ENCODE measurements at regions not wholly inside any gene's neighbourhood (a gene's known extent, or its start where the extent isn't known, plus 50 kb on each side); places are given as distances from the start of the nearest gene placed in this dataset.

GRCh38 chrX:21056622-21057021 is 317.6 kb upstream of the CNKSR2 start:
- DNase-seq = no peak

- no peak for DNase-seq
Measured at GRCh38 chrX:21047034-21047455, 327.2 kb upstream of the CNKSR2 start.

DNA sequence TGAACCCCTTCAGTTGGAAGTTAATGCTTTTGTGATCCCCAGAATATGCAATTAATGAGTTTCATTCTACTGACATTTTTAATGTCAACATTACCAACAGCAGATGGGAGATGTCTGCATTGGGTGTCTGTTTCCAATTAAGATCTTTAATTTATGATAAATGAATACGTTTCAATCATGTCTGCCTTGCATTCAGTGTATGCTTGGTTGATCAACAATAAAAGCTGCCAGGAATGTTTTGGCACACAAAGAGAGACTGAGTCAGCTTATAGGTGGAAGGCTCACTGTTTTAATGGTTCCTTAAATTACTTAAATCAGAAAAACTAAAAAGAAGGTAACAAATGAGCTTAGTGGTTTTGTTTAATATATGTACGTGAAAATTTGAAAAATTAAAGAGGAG is 359.9 kb upstream of the CNKSR2 start:
- DNase-seq = no peak

- no peak for DNase-seq
Measured at GRCh38 chrX:21004835-21005234, 369.4 kb upstream of the CNKSR2 start.

GRCh38 chrX:20995829-20996228 is 378.4 kb upstream of the CNKSR2 start:
- DNase-seq = no peak

GRCh38 chrX:20989361-20989760 is 384.9 kb upstream of the CNKSR2 start:
- no peak for DNase-seq

DNA sequence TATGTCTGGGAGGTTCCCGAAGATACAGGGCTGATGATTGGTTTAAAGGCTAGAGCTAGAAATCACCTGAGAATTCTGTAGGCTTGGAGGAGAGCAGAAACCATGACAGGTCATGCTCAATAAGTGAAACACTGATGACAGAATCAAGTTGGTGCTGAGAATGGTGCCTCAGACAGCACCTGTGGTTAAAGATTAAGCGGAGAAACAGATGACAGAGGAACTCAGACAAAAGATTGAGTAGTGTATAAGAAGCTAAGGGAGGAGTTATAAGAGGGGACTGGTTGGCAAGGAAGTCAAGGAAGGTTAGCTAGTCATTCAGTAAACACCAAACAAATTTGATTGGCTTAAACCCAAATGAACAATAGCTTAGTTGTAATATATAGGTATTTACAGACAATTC is 385.4 kb upstream of the CNKSR2 start:
- DNase-seq = no peak

- DNase-seq = no peak
Measured at GRCh38 chrX:20988118-20988517, 386.1 kb upstream of the CNKSR2 start.

DNA sequence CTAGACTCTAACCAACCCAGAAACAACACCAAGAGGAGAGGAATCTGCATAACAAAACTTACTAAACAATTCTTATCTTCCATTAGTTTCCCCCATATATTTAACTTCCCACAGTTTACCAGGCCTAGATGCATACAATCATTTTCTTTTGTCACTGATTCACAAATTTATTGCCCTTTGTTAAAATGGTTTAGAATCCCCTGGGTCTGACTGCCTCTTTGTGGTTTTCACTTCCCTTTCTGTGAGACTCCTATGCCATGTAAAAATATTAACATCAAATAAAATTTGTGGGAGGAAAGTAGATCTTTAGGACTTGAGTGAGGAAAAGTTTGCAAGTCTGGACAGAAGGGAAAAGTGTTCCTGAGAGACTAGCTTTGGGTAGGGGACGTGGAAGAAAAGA is 393.8 kb upstream of the CNKSR2 start:
- DNase-seq = no peak

DNA sequence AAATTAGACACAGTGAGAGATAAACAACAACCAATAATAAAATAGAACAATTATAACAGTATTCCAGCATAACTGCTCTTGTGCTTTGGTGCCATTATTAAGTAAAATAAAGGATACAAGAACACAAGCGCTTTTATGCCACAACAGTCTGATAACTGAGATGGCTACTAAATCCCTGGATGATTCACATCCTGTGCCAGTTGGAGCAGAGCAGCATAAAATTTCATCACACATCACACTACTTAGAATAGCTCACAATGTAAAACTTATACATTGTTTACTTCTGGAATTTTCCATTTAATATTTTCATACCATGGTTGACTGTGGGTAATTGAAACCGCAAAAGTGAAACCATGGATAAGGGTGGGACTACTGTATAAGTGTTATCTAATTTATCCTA is 399.9 kb upstream of the CNKSR2 start:
- no peak for DNase-seq

GRCh38 chrX:20973038-20973437 is 401.2 kb upstream of the CNKSR2 start:
- no peak for DNase-seq

DNA sequence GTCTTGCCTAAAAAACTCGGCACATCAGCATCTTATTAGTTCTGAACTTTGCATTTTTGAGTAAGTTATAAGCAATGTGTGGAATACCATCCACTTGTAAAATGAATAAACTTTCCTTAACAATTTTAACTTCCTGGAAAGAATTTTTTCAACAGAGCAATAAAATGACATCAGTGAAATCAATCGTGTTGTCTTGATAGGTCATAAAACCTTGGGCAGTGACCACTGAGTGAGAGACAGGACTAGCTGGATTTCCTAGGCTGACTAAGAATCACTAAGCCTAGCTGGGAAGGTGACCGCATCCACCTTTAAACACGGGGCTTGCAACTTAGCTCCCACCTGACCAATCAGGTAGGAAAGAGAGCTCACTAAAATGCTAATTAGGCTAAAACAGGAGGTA is 403.0 kb upstream of the CNKSR2 start:
- DNase-seq = no peak

DNA sequence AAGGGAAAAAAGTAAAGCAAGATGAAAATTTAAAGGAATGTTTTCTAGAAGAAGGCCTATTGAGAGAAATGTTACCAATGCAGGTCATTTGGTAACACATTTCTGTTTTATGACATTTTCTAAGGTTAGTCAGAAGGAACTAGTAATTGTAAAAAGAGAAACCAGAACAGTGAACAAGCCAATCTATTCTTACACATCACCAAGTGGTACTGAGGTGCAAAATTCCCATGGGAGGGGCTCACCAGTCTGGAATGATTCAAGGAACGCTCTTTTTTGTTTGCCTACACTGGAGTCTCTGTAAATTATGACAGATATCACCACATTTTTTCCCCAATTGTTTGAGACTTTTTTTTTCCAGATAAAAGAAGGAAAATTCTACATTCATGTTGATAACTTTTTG is 404.7 kb upstream of the CNKSR2 start:
- DNase-seq = no peak

DNA sequence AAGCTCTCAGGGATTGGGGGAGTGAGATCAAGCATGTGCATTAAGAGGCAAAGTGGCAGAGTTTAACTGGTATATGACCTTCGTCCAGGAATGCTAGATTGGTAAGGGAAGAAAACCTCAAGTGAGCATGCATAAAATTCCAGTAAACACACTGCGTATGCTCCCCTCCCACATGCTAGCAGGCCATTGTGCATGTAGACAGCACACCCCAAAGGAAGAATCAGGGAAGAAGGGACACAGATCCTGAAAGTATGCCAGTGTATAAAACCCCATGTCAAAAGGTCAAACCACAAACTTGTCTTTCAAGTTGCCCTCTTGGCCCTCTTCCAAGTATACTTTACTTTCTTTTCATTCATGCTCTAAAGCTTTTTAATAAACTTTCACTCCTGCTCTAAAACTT is 405.2 kb upstream of the CNKSR2 start:
- no peak for DNase-seq

- no peak for DNase-seq
Measured at GRCh38 chrX:20967725-20968124, 406.5 kb upstream of the CNKSR2 start.

DNA sequence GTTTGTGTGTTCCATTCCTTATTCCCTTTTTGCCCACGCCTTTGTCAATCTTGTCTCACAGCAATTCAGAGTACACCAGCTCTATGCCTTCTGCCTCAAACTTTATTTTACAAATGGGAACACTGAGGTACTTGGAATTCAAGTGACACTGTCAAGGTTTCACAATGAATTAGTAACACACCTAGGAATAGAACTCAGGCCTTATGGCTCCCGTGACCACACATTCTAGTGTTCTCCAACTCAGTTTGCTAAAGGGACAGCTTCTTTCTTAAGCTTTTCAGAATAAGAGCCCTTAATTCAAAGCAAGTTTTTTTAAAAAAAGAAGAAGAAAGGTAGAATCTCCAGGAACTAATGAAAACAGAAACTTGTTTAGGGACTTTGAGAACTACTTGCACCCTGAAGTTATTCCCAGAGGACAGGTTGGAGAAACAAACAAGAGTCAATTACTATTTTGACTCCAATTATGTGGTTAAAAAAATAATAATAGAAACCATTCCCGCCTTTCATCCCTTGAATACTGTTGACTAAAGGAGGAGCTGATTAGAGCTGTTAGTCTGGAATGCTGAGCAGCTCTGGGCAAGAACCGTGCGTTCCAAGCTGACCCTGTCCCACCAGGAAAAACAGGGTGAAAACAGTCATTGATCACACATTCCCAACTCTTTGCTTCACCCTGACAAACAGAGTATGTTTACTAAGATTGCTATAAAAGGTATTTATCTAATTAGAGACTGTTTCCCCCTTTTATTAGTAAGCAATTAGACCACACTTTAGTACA is 408.8 kb upstream of the CNKSR2 start:
- no peak for DNase-seq

GRCh38 chrX:20954014-20954413 is 420.2 kb upstream of the CNKSR2 start:
- DNase-seq = no peak

- DNase-seq = no peak
Measured at GRCh38 chrX:20952180-20952579, 422.0 kb upstream of the CNKSR2 start.

GRCh38 chrX:20951016-20951810 is 423.0 kb upstream of the CNKSR2 start:
- no peak for DNase-seq

DNA sequence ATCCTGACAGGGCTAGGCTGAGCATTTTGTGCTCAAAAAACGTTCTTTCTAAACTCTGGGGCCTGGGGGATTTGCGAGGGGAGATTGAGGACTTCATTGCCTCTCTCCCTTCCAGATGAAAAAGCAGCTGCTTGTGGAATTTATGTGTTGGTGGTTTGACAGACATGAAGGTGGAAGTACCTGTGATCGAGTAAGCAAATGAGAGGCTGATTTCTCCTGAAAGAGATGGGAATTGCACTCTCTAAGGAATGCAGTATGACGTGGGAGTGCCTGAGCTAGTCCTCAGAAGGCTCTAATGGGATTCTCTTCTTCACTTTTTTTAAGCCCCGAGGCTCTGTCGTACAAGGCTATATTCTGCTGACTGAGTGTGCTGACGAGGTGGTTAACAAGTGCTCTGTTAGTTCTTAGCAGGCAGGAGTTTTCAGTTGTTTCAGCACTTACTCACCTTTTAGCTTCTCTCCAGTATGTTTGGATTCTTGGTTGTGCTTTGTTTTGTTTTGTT is 426.8 kb upstream of the CNKSR2 start:
- DNase-seq = no peak

DNA sequence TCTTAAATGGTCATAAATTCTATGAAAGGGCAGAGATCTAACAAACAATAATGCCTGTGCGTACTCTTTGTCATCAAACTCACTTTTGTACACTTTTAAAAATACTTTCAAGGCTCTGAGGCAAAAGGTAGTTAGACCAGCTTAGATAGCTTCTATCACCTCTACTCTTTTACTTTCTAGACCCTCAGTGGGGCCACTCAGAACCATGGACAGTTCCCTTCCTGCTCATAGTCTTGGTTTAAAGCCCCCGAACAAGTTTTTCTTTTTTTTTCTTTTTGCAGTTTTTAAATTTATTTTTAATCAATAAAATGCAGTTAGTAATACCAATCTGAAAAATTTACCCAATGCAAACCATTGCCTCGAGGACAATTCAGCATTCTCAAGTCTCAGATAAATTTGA is 460.5 kb upstream of the CNKSR2 start:
- DNase-seq = no peak

DNA sequence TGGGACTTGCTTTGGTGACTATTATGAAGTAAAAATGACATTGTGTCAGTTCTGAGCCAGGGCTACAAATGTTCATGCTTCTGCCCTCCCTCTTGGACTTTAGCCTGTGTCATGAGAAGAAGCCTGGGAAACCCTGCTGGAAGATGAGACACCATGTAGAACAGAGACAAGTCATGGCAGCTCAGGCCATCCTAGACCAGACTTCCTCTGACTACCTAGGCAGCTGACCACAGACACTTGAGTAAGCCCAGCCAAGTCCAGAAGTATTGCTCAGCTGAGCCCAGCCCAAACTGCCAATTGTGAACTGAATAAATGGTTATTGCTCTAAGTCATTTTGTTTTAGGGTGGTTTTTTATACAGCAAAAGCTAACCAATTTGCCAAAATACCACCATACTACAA is 467.6 kb upstream of the CNKSR2 start:
- DNase-seq = no peak

- no peak for DNase-seq
Measured at GRCh38 chrX:20884565-20884964, 489.7 kb upstream of the CNKSR2 start.

- DNase-seq = no peak
Measured at GRCh38 chrX:20863649-20864048, 510.6 kb upstream of the CNKSR2 start.

Measured in NCI-H526 (cell line).